ENCODE measurements at regions not wholly inside any gene's neighbourhood (a gene's known extent, or its start where the extent isn't known, plus 50 kb on each side); places are given as distances from the start of the nearest gene placed in this dataset.

GRCh38 chr6:23650676-23651075, 475.3 kb upstream of the NRSN1 start:
- ChIA-PET CTCF (no interaction called here), POLR2A (no interaction called here)
- DNase-seq (ENCODE audit: low read depth, low spot score): no peak
- no peak for TF ChIP-seq CTCF (IDR thresholded peaks at IDR 0.05; ENCODE audit: insufficient read depth, low read length, missing control alignments)
- no peak overlapping the region for H3K4me3 ChIP-seq (ENCODE audit: low read depth, low read length)

- CTCF ChIA-PET: no interaction called here
- POLR2A ChIA-PET: no interaction called here
Observed at GRCh38 chr6:23654745-23655144, 471.3 kb upstream of the NRSN1 start.

GRCh38 chr6:23655525-23655924, 470.5 kb upstream of the NRSN1 start:
- POLR2A ChIA-PET: no interaction called here
- CTCF ChIA-PET: no interaction called here
- no peak for TF ChIP-seq CTCF (IDR thresholded peaks at IDR 0.05; ENCODE audit: insufficient read depth, low read length, missing control alignments)
- H3K4me3 ChIP-seq (ENCODE audit: low read depth, low read length): no peak overlapping the region
- no peak for DNase-seq (ENCODE audit: low read depth, low spot score)

More at GRCh38 chr6:23654745-23655144, 471.3 kb upstream of the NRSN1 start:
- DNase-seq (ENCODE audit: low read depth, low spot score): no peak
- H3K4me3 ChIP-seq (ENCODE audit: low read depth, low read length): no peak overlapping the region
- no peak for TF ChIP-seq CTCF (IDR thresholded peaks at IDR 0.05; ENCODE audit: insufficient read depth, low read length, missing control alignments)

- no peak for DNase-seq (ENCODE audit: low read depth, low spot score)
- H3K4me3 ChIP-seq (ENCODE audit: low read depth, low read length): no peak overlapping the region
- POLR2A ChIA-PET: no interaction called here
- CTCF ChIA-PET: no interaction called here
- no peak for TF ChIP-seq CTCF (IDR thresholded peaks at IDR 0.05; ENCODE audit: insufficient read depth, low read length, missing control alignments)
Observed at GRCh38 chr6:23656255-23657194, 469.5 kb upstream of the NRSN1 start.

GRCh38 chr6:23659125-23659524, 466.9 kb upstream of the NRSN1 start:
- no peak overlapping the region for H3K4me3 ChIP-seq (ENCODE audit: low read depth, low read length)
- CTCF ChIA-PET: no interaction called here

More at GRCh38 chr6:23659125-23659524, 466.9 kb upstream of the NRSN1 start:
- TF ChIP-seq CTCF (IDR thresholded peaks at IDR 0.05; ENCODE audit: insufficient read depth, low read length, missing control alignments): no peak
- no peak for DNase-seq (ENCODE audit: low read depth, low spot score)
- POLR2A ChIA-PET: no interaction called here
